ENCODE measurements at regions not wholly inside any gene's neighbourhood (a gene's known extent, or its start where the extent isn't known, plus 50 kb on each side); places are given as distances from the start of the nearest gene placed in this dataset.

- Histone ChIP-seq H3K27ac (no peak overlapping the region), H3K27me3 (ENCODE audit: insufficient read depth, low read depth, severe bottlenecking) (no peaks in the 10 kb centered on the region), H3K36me3 (no peaks in the 10 kb centered on the region), H3K4me3 (ENCODE audit: low read depth, low read length) (no peak overlapping the region), H3K9me3 (ENCODE audit: severe bottlenecking) (no peaks in the 10 kb centered on the region)
- no peak for TF ChIP-seq CTCF (IDR thresholded peaks at IDR 0.05; ENCODE audit: low read depth, low read length)
- DNase-seq, result no peak
These were observed 87.7 kb upstream of the LYPLAL1 start for GRCh38 chr1:219085988-219086387.

- Histone ChIP-seq H3K27me3 (ENCODE audit: insufficient read depth, low read depth, severe bottlenecking) (no peaks in the 10 kb centered on the region), H3K36me3 (no peaks in the 10 kb centered on the region), H3K4me3 (ENCODE audit: low read depth, low read length) (no peak overlapping the region), H3K27ac (no peak overlapping the region), H3K9me3 (ENCODE audit: severe bottlenecking) (no peaks in the 10 kb centered on the region)
- TF ChIP-seq CTCF (IDR thresholded peaks at IDR 0.05; ENCODE audit: low read depth, low read length), result no peak
- DNase-seq, result no peak
These were observed 86.7 kb upstream of the LYPLAL1 start for GRCh38 chr1:219086956-219087469.

GRCh38 chr1:219088778-219089557 lies 84.7 kb upstream of the LYPLAL1 start:
- H3K9me3 ChIP-seq (ENCODE audit: severe bottlenecking), result no peaks in the 10 kb centered on the region
- H3K36me3 ChIP-seq, result no peaks in the 10 kb centered on the region
- DNase-seq, result no peak
- H3K4me3 ChIP-seq (ENCODE audit: low read depth, low read length), result no peak overlapping the region
- H3K27ac ChIP-seq, result no peak overlapping the region
- no peaks in the 10 kb centered on the region for H3K27me3 ChIP-seq (ENCODE audit: insufficient read depth, low read depth, severe bottlenecking)
- TF ChIP-seq CTCF (IDR thresholded peaks at IDR 0.05; ENCODE audit: low read depth, low read length), result no peak

- H3K27ac ChIP-seq, result no peak overlapping the region
- H3K4me3 ChIP-seq (ENCODE audit: low read depth, low read length), result no peak overlapping the region
- no peaks in the 10 kb centered on the region for H3K9me3 ChIP-seq (ENCODE audit: severe bottlenecking)
- no peak for DNase-seq
- TF ChIP-seq CTCF (IDR thresholded peaks at IDR 0.05; ENCODE audit: low read depth, low read length), result no peak
- no peaks in the 10 kb centered on the region for H3K36me3 ChIP-seq
- H3K27me3 ChIP-seq (ENCODE audit: insufficient read depth, low read depth, severe bottlenecking), result no peaks in the 10 kb centered on the region
These were observed 83.1 kb upstream of the LYPLAL1 start for GRCh38 chr1:219090607-219091006.

DNA sequence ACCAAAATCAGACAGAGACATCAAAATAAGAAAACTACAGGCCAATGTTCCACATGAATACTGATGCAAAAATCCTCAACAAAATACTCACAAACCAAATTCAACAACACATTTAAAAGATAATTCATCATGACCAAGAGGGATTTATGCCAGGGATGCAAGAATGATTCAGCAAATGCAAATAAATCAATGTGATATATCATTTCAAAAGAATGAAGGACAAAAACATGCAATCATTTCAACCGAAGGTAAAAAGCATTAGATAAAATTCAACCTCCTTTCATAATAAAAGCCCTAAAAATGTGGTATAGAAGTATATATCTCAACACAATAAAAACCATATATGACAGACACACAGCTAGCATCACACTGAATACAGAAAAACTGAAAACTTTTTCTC lies 81.5 kb upstream of the LYPLAL1 start:
- TF ChIP-seq CTCF (IDR thresholded peaks at IDR 0.05; ENCODE audit: low read depth, low read length), result no peak
- Histone ChIP-seq H3K9me3 (ENCODE audit: severe bottlenecking) (no peaks in the 10 kb centered on the region), H3K4me3 (ENCODE audit: low read depth, low read length) (no peak overlapping the region), H3K36me3 (no peaks in the 10 kb centered on the region), H3K27me3 (ENCODE audit: insufficient read depth, low read depth, severe bottlenecking) (no peaks in the 10 kb centered on the region), H3K27ac (no peak overlapping the region)
- DNase-seq, result no peak

DNA sequence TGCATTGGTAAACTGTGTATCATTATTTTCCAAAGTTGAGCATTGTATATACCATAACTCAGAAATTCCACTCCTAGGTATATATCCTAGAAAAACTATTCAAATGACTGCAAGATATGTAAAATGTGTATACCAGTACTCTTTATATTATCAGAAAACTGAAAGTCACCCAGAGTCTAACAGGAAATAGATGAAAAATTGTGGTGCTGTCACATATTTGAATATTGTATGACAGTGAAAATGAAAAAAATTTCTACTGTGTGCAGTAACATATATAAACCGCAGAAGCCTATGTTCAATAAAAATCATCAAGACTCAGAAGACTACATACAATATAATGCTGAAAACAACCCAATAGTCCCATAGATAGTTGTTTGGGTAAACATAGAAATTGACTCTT lies 74.4 kb upstream of the LYPLAL1 start:
- TF ChIP-seq CTCF (IDR thresholded peaks at IDR 0.05; ENCODE audit: low read depth, low read length), result no peak
- no peaks in the 10 kb centered on the region for H3K9me3 ChIP-seq (ENCODE audit: severe bottlenecking)

More for the DNA sequence above, 74.4 kb upstream of the LYPLAL1 start:
- DNase-seq, result no peak
- H3K27me3 ChIP-seq (ENCODE audit: insufficient read depth, low read depth, severe bottlenecking), result no peaks in the 10 kb centered on the region
- H3K4me3 ChIP-seq (ENCODE audit: low read depth, low read length), result no peak overlapping the region
- H3K36me3 ChIP-seq, result no peaks in the 10 kb centered on the region
- no peak overlapping the region for H3K27ac ChIP-seq
